Activated naive CD8-positive, alpha-beta T cell (primary cell): ENCODE measurements at regions not wholly inside any gene's neighbourhood (a gene's known extent, or its start where the extent isn't known, plus 50 kb on each side); places are given as distances from the start of the nearest gene placed in this dataset.
"Not testable (repeated sequence)": the region's sequence is repeated elsewhere in the genome, so short reads cannot be mapped to it uniquely, and the experiment has no call there.

ENCODE experiments used
- H3K27ac Mint-ChIP-seq: one replicate; pipeline ENCODE4 v1.8.0; 2021; ENCODE audit warnings: mixed read lengths
- H3K27me3 Mint-ChIP-seq: one replicate; pipeline ENCODE4 v1.8.0; 2021; ENCODE audit warnings: mixed read lengths
- H3K36me3 Mint-ChIP-seq: one replicate; pipeline ENCODE4 v1.8.0; 2021; ENCODE audit warnings: mixed read lengths
- H3K4me1 Mint-ChIP-seq: one replicate; pipeline ENCODE4 v1.8.0; 2021; ENCODE audit warnings: low read depth, mixed read lengths
- H3K4me3 Mint-ChIP-seq: one replicate; pipeline ENCODE4 v1.8.0; 2021; ENCODE audit warnings: mild to moderate bottlenecking, mixed read lengths
- H3K9me3 Mint-ChIP-seq: one replicate; pipeline ENCODE4 v1.8.0; 2021; ENCODE audit warnings: low read depth, mixed read lengths

DNA sequence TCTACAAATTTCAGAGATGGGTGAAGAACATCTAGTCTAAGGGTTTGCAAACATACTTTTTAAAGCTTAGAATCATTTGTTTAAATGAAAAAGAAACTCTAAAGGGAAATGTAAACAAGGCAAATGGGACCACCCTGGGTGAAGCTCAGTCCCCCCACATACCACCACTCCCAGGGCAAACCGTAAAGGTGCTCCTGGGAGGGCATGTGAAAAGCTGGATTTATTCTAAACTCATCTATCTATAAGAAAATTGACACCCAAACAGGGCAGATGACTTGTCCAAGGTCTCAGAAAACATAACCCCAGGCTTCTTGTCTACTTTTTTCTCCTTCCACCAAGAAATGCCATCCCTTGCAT lies 223.3 kb upstream of the PRKCQ start:
- Mint-ChIP-seq H3K27me3 (peaks cover 4% of the 10 kb centered on the region), H3K27ac (no peak overlapping the region), H3K4me3 (no peak overlapping the region), H3K9me3 (no peaks in the 10 kb centered on the region), H3K4me1 (no peaks in the 10 kb centered on the region), H3K36me3 (no peaks in the 10 kb centered on the region)

GRCh38 chr10:6802759-6803426 lies 222.8 kb upstream of the PRKCQ start:
- no peaks in the 10 kb centered on the region for H3K4me1 Mint-ChIP-seq
- H3K27ac Mint-ChIP-seq, result no peak overlapping the region
- no peaks in the 10 kb centered on the region for H3K9me3 Mint-ChIP-seq
- H3K4me3 Mint-ChIP-seq, result no peak overlapping the region
- peaks cover 4% of the 10 kb centered on the region for H3K27me3 Mint-ChIP-seq
- no peaks in the 10 kb centered on the region for H3K36me3 Mint-ChIP-seq

DNA sequence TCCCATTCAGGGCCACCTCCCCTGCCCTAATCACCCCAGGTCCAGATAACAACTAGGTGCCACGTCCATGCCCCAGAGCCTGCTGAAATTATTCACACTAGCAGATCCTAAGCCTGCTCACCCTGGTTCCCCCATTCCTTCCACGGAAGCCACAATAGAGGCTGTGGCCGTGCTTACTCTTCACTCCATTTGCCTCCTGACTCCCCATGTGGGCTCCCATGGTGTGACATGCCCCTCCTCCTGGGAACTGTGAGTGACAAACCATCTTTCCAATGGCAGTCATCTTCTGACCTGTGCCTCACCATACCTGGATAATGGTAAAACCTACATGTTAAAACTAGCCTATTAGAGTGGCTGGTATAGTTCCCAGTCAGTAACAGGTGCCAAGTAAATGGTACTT lies 216.2 kb upstream of the PRKCQ start:
- H3K4me1 Mint-ChIP-seq, result no peaks in the 10 kb centered on the region
- H3K27me3 Mint-ChIP-seq, result peaks cover 1% of the 10 kb centered on the region
- H3K9me3 Mint-ChIP-seq, result no peaks in the 10 kb centered on the region
- no peaks in the 10 kb centered on the region for H3K36me3 Mint-ChIP-seq
- no peak overlapping the region for H3K27ac Mint-ChIP-seq
- no peak overlapping the region for H3K4me3 Mint-ChIP-seq

DNA sequence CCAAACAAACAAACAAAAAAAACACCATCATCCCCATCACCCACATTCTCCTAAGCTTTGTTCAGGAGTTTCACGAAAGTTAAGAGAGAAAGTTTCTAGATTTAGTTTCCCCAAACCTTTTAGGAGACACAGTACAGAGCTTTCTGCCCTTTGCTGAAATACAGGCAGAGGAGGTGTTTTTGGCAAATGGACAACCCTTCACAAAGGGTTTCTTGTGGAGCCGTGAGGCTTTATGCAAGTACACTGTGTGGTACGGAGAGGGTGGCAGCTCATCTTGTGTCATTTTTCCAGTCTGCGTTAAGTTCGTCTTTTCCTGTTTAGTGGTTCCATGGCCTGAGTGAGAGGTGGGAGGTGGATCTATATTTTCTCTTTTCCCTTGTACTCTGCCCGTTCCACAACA lies 215.5 kb upstream of the PRKCQ start:
- Mint-ChIP-seq H3K9me3 (no peaks in the 10 kb centered on the region), H3K4me1 (no peaks in the 10 kb centered on the region), H3K4me3 (no peak overlapping the region), H3K27me3 (peaks cover 1% of the 10 kb centered on the region), H3K27ac (no peak overlapping the region), H3K36me3 (no peaks in the 10 kb centered on the region)

GRCh38 chr10:6794841-6795240 lies 214.8 kb upstream of the PRKCQ start:
- H3K4me1 Mint-ChIP-seq, H3K27ac Mint-ChIP-seq, H3K4me3 Mint-ChIP-seq, H3K36me3 Mint-ChIP-seq, H3K27me3 Mint-ChIP-seq, H3K9me3 Mint-ChIP-seq: not testable (repeated sequence)

- Mint-ChIP-seq H3K4me1 (no peaks in the 10 kb centered on the region), H3K27me3 (peaks cover 1% of the 10 kb centered on the region), H3K36me3 (no peaks in the 10 kb centered on the region), H3K4me3 (no peak overlapping the region), H3K9me3 (no peaks in the 10 kb centered on the region), H3K27ac (no peak overlapping the region)
Measured at GRCh38 chr10:6794441-6794840, 214.4 kb upstream of the PRKCQ start.

- Mint-ChIP-seq H3K4me1 (no peaks in the 10 kb centered on the region), H3K27me3 (peaks cover 6% of the 10 kb centered on the region), H3K36me3 (no peaks in the 10 kb centered on the region), H3K4me3 (no peak overlapping the region), H3K9me3 (no peaks in the 10 kb centered on the region), H3K27ac (no peak overlapping the region)
Measured at GRCh38 chr10:6788731-6789130, 208.7 kb upstream of the PRKCQ start.

GRCh38 chr10:6788231-6788630 lies 208.2 kb upstream of the PRKCQ start:
- Mint-ChIP-seq H3K36me3 (no peaks in the 10 kb centered on the region), H3K4me3 (no peak overlapping the region), H3K27me3 (peaks cover 8% of the 10 kb centered on the region), H3K9me3 (no peaks in the 10 kb centered on the region), H3K4me1 (no peaks in the 10 kb centered on the region), H3K27ac (no peak overlapping the region)

DNA sequence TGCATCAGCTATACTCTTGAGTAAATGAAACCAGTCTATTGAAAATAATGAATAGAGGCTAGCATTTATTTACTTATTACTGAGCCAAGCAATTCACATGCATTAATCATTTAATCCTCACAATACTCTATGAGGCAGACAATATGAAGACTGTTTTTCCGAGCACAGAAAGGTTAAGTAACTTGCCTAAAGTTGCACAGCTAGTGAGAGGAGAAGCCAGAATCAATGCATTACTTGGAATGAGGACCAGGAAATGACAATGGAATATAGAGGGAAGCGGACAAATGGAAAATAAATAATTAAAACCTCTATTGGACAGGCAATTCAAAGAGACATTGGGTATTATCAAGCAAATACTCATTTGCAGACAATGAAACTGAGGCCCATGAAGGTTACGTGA lies 207.6 kb upstream of the PRKCQ start:
- Mint-ChIP-seq H3K9me3 (no peaks in the 10 kb centered on the region), H3K36me3 (no peaks in the 10 kb centered on the region), H3K27ac (no peak overlapping the region), H3K4me1 (no peaks in the 10 kb centered on the region), H3K27me3 (peaks cover 10% of the 10 kb centered on the region), H3K4me3 (no peak overlapping the region)

GRCh38 chr10:6787091-6787490 lies 207.0 kb upstream of the PRKCQ start:
- Mint-ChIP-seq H3K4me3 (no peak overlapping the region), H3K36me3 (no peaks in the 10 kb centered on the region), H3K27ac (no peak overlapping the region), H3K27me3 (peaks cover 10% of the 10 kb centered on the region), H3K9me3 (no peaks in the 10 kb centered on the region), H3K4me1 (no peaks in the 10 kb centered on the region)

DNA sequence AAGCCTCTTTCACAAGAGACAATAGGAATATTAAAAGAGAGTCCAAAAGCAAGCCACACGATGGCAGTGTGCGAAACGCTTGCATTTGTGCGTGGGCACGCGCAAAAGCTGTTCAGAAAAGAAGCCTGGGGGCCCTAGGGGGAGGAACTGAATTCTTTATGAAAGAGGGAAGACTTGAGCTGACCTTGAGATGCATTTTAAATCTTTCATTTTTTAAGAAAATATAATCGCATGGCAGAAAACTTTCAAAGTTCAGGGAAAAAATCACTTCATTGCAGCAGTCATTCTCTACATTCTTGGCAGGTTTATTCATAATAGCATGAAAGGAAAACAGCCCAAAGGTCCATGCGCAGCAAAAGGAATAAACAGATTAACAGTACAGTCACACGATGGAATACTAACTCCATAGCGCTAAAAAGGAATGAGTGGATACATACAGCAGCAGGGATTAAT lies 206.5 kb upstream of the PRKCQ start:
- Mint-ChIP-seq H3K27ac (no peak overlapping the region), H3K9me3 (no peaks in the 10 kb centered on the region), H3K4me3 (no peak overlapping the region), H3K4me1 (no peaks in the 10 kb centered on the region), H3K36me3 (no peaks in the 10 kb centered on the region), H3K27me3 (peaks cover 10% of the 10 kb centered on the region)

- not testable (repeated sequence) for H3K36me3 Mint-ChIP-seq, H3K27ac Mint-ChIP-seq, H3K4me1 Mint-ChIP-seq, H3K9me3 Mint-ChIP-seq, H3K4me3 Mint-ChIP-seq
- peaks cover 15% of the 10 kb centered on the region for H3K27me3 Mint-ChIP-seq
Measured at GRCh38 chr10:6784429-6784828, 204.4 kb upstream of the PRKCQ start.

DNA sequence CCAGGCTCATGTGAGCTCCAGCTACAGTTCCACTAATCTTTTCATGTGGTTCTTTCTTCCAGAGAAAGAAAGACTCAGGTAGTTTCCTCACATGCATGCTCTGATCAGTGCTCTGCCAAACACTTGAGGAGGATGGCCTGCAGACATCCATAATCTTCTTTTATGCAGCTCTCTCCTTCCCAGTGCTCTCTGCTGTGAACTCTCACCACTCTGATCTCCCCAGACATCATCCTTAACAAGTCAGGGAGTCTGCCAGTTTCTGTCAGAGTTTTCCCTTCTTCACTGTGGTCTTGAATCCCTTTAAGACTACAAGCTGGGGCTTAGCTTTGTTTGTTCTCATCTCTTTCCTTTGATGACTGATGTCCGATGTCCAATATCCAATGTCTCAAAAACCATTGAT lies 203.4 kb upstream of the PRKCQ start:
- H3K9me3 Mint-ChIP-seq, result no peaks in the 10 kb centered on the region
- no peak overlapping the region for H3K4me3 Mint-ChIP-seq
- H3K27ac Mint-ChIP-seq, result no peak overlapping the region

GRCh38 chr10:6782378-6782777 lies 202.3 kb upstream of the PRKCQ start:
- Mint-ChIP-seq H3K4me3 (no peak overlapping the region), H3K9me3 (no peaks in the 10 kb centered on the region), H3K36me3 (no peaks in the 10 kb centered on the region), H3K4me1 (no peaks in the 10 kb centered on the region), H3K27me3 (peaks cover 9% of the 10 kb centered on the region), H3K27ac (no peak overlapping the region)

More for the DNA sequence above, 203.4 kb upstream of the PRKCQ start:
- Mint-ChIP-seq H3K36me3 (no peaks in the 10 kb centered on the region), H3K4me1 (no peaks in the 10 kb centered on the region), H3K27me3 (peaks cover 12% of the 10 kb centered on the region)

DNA sequence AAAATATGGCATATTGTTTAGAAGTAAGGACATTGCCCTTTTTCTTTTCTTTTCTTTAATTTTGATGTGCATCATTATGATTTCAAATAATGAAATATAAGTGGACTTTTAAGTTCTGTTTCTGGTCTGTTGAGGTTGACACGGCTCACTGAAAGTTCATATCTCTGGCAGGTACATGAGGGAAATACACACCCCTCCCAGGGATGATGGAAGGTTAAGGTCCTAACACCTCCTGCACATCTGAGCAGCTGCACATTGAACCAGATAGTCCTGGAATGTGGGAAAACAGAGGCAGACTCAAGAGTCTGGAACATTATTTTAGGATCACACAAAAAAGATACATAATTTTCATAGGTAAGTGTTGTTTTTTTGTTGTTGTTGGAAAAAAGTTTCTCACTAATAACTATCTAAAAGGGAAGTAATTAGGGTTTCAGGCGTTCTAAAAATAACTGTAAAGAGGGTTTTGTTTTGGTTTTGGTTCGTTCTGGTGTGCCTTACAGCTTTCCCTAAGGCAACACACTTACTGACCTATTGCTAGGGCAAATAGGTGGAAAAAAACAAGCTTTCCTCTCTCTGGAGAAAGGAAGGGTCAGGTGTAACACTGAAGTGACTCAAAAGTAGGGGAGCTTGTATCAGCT lies 201.2 kb upstream of the PRKCQ start:
- H3K4me3 Mint-ChIP-seq, result no peak overlapping the region
- H3K27ac Mint-ChIP-seq, result no peak overlapping the region
- H3K9me3 Mint-ChIP-seq, result no peaks in the 10 kb centered on the region
- H3K4me1 Mint-ChIP-seq, result no peaks in the 10 kb centered on the region
- no peaks in the 10 kb centered on the region for H3K36me3 Mint-ChIP-seq
- H3K27me3 Mint-ChIP-seq, result peaks cover 13% of the 10 kb centered on the region

- Mint-ChIP-seq H3K27ac (no peak overlapping the region), H3K9me3 (no peaks in the 10 kb centered on the region), H3K27me3 (peaks cover 14% of the 10 kb centered on the region), H3K4me3 (no peak overlapping the region), H3K36me3 (no peaks in the 10 kb centered on the region), H3K4me1 (no peaks in the 10 kb centered on the region)
Measured at GRCh38 chr10:6780008-6780677, 200.1 kb upstream of the PRKCQ start.
